ENCODE measurements at regions not wholly inside any gene's neighbourhood (a gene's known extent, or its start where the extent isn't known, plus 50 kb on each side); places are given as distances from the start of the nearest gene placed in this dataset.
"Not testable (repeated sequence)": the region's sequence is repeated elsewhere in the genome, so short reads cannot be mapped to it uniquely, and the experiment has no call there.

- no peak for DNase-seq (ENCODE audit: low read depth)
Measured at GRCh38 chr3:25945836-25946235, 155.9 kb downstream of the OXSM start.

GRCh38 chr3:25952133-25952532 lies 162.2 kb downstream of the OXSM start:
- no peak for DNase-seq (ENCODE audit: low read depth)

- no peak for DNase-seq (ENCODE audit: low read depth)
Measured at GRCh38 chr3:25957026-25957425, 167.1 kb downstream of the OXSM start.

GRCh38 chr3:25960776-25961175 lies 170.9 kb downstream of the OXSM start:
- no peak for DNase-seq (ENCODE audit: low read depth)

- peak; percentile 3 for DNase-seq (ENCODE audit: low read depth)
Measured at GRCh38 chr3:25962255-25962654, 172.4 kb downstream of the OXSM start.

GRCh38 chr3:25964141-25964540 lies 174.3 kb downstream of the OXSM start:
- DNase-seq (ENCODE audit: low read depth): no peak

GRCh38 chr3:25967385-25967784 lies 177.5 kb downstream of the OXSM start:
- DNase-seq (ENCODE audit: low read depth): no peak

- DNase-seq (ENCODE audit: low read depth): no peak
Measured at GRCh38 chr3:25971736-25972135, 181.8 kb downstream of the OXSM start.

GRCh38 chr3:25973122-25973521 lies 183.2 kb downstream of the OXSM start:
- no peak for DNase-seq (ENCODE audit: low read depth)

GRCh38 chr3:25982756-25983155 lies 192.9 kb downstream of the OXSM start:
- no peak for DNase-seq (ENCODE audit: low read depth)

GRCh38 chr3:25985621-25986020 lies 195.7 kb downstream of the OXSM start:
- no peak for DNase-seq (ENCODE audit: low read depth)

GRCh38 chr3:25992606-25993005 lies 202.7 kb downstream of the OXSM start:
- no peak for DNase-seq (ENCODE audit: low read depth)

- no peak for DNase-seq (ENCODE audit: low read depth)
Measured at GRCh38 chr3:26004172-26004571, 214.3 kb downstream of the OXSM start.

GRCh38 chr3:26011276-26011675 lies 221.4 kb downstream of the OXSM start:
- DNase-seq (ENCODE audit: low read depth): no peak

GRCh38 chr3:26012241-26012745 lies 222.4 kb downstream of the OXSM start:
- DNase-seq (ENCODE audit: low read depth): no peak

GRCh38 chr3:26015752-26016151 lies 225.9 kb downstream of the OXSM start:
- DNase-seq (ENCODE audit: low read depth): no peak

- no peak for DNase-seq (ENCODE audit: low read depth)
Measured at GRCh38 chr3:26018889-26019288, 229.0 kb downstream of the OXSM start.

- not testable (repeated sequence) for DNase-seq (ENCODE audit: low read depth)
Measured at GRCh38 chr3:26024206-26024605, 234.3 kb downstream of the OXSM start.

- DNase-seq (ENCODE audit: low read depth): no peak
Measured at GRCh38 chr3:26029321-26029720, 239.4 kb downstream of the OXSM start.

- DNase-seq (ENCODE audit: low read depth): not testable (repeated sequence)
Measured at GRCh38 chr3:26042126-26042525, 252.2 kb downstream of the OXSM start.

- no peak for DNase-seq (ENCODE audit: low read depth)
Measured at GRCh38 chr3:26049951-26050350, 260.1 kb downstream of the OXSM start.

GRCh38 chr3:26050776-26051175 lies 260.9 kb downstream of the OXSM start:
- no peak for DNase-seq (ENCODE audit: low read depth)

GRCh38 chr3:26058901-26059321 lies 269.0 kb downstream of the OXSM start:
- no peak for DNase-seq (ENCODE audit: low read depth)

- DNase-seq (ENCODE audit: low read depth): no peak
Measured at GRCh38 chr3:26061947-26062346, 272.1 kb downstream of the OXSM start.

- no peak for DNase-seq (ENCODE audit: low read depth)
Measured at GRCh38 chr3:26064297-26064696, 274.4 kb downstream of the OXSM start.

All from ELR (cell line).